ENCODE measurements at regions not wholly inside any gene's neighbourhood (a gene's known extent, or its start where the extent isn't known, plus 50 kb on each side); places are given as distances from the start of the nearest gene placed in this dataset.
A peak's percentile ranks its signal among the peaks of the same experiment; 100 is the strongest.

- peaks cover 7% of the 10 kb centered on the region for H3K9me3 Mint-ChIP-seq
- H3K27me3 Mint-ChIP-seq (ENCODE audit: low read depth, poor library complexity): peaks cover 7% of the 10 kb centered on the region
- peaks cover 5% of the 10 kb centered on the region for H3K4me1 Mint-ChIP-seq
- no peaks in the 10 kb centered on the region for H3K36me3 Mint-ChIP-seq (ENCODE audit: low read depth)
- H3K4me3 Mint-ChIP-seq: no peak overlapping the region
- DNase-seq: no peak
- no peak overlapping the region for H3K27ac Mint-ChIP-seq
- TF ChIP-seq, protein P1, sequence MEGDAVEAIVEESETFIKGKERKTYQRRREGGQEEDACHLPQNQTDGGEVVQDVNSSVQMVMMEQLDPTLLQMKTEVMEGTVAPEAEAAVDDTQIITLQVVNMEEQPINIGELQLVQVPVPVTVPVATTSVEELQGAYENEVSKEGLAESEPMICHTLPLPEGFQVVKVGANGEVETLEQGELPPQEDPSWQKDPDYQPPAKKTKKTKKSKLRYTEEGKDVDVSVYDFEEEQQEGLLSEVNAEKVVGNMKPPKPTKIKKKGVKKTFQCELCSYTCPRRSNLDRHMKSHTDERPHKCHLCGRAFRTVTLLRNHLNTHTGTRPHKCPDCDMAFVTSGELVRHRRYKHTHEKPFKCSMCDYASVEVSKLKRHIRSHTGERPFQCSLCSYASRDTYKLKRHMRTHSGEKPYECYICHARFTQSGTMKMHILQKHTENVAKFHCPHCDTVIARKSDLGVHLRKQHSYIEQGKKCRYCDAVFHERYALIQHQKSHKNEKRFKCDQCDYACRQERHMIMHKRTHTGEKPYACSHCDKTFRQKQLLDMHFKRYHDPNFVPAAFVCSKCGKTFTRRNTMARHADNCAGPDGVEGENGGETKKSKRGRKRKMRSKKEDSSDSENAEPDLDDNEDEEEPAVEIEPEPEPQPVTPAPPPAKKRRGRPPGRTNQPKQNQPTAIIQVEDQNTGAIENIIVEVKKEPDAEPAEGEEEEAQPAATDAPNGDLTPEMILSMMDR (IDR thresholded peaks at IDR 0.05): no peak
Measured at GRCh38 chr20:59460352-59460751, 144.0 kb upstream of the PHACTR3 start.

DNA sequence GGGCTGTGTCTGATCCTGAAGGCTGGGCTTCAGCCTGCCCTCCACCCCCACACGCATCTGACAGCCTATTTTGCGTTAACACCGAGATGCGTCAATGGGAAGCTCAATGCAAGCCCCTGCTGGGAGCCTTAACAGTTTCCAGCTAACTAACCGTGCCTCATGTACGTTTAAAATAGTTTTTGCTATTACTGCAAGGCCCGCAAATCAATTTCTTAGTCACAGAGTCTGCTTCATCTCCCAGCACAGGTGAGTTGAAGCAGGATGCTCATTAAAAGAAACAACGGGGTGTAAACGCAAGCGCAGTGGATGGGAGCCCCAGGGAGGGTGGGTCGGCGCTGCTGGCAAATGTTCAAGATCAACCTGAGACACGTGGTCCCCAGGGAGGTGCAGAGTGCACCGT, 142.8 kb upstream of the PHACTR3 start:
- no peak for DNase-seq
- no peak overlapping the region for H3K27ac Mint-ChIP-seq
- peaks cover 7% of the 10 kb centered on the region for H3K27me3 Mint-ChIP-seq (ENCODE audit: low read depth, poor library complexity)
- peaks cover 7% of the 10 kb centered on the region for H3K9me3 Mint-ChIP-seq
- peaks cover 9% of the 10 kb centered on the region for H3K4me1 Mint-ChIP-seq
- H3K36me3 Mint-ChIP-seq (ENCODE audit: low read depth): no peaks in the 10 kb centered on the region
- H3K4me3 Mint-ChIP-seq: no peak overlapping the region
- TF ChIP-seq, protein P1 (IDR thresholded peaks at IDR 0.05): no peak

DNA sequence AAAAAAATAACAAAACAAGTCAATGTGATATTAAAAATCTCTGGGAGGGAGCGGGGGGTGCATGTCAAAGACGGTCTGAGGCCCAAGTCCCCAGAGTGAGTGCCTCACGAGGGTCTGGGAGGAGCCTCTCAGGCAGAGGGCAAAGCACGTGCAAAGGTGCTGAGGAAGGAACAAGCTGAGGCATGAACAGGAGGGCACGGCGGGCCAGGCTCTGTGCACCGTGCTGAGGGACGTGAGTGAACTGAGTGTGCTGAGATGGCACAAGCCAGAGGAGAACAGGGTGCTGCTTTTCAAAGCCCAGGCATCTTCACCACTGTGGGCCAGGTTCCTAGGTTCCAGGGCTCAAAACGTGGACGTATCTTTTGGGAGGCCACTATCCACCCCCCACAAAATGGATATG, 142.1 kb upstream of the PHACTR3 start:
- Mint-ChIP-seq H3K36me3 (ENCODE audit: low read depth) (no peaks in the 10 kb centered on the region), H3K4me3 (no peak overlapping the region), H3K27me3 (ENCODE audit: low read depth, poor library complexity) (peaks cover 7% of the 10 kb centered on the region), H3K9me3 (peaks cover 7% of the 10 kb centered on the region), H3K4me1 (peaks cover 10% of the 10 kb centered on the region), H3K27ac (no peak overlapping the region)
- TF ChIP-seq, protein P1 (IDR thresholded peaks at IDR 0.05): no peak
- DNase-seq: no peak

DNA sequence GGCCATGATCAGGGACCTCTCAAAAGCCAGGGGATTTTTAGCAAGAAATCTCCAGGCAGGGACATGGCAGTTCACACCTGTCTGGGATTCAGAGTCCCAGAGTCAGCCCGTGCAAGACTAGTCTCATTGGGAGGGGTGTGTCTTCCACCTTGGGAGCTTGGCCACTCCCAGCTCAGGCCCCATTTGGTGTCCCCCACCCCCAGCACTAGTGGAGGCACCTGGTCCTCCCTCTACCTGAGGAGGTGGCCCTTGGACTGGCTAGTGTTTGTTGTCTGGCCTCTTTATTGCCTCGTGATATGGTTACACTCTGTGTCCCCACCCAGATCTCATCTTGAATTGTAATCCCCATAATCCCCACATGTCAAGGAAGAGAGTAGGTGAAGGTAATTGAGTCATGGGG, 140.8 kb upstream of the PHACTR3 start:
- peaks cover 19% of the 10 kb centered on the region for H3K4me1 Mint-ChIP-seq
- peaks cover 5% of the 10 kb centered on the region for H3K9me3 Mint-ChIP-seq
- H3K4me3 Mint-ChIP-seq: no peak overlapping the region
- no peak overlapping the region for H3K27ac Mint-ChIP-seq
- peaks cover 7% of the 10 kb centered on the region for H3K27me3 Mint-ChIP-seq (ENCODE audit: low read depth, poor library complexity)
- no peaks in the 10 kb centered on the region for H3K36me3 Mint-ChIP-seq (ENCODE audit: low read depth)
- TF ChIP-seq, protein P1 (IDR thresholded peaks at IDR 0.05): no peak
- no peak for DNase-seq

DNA sequence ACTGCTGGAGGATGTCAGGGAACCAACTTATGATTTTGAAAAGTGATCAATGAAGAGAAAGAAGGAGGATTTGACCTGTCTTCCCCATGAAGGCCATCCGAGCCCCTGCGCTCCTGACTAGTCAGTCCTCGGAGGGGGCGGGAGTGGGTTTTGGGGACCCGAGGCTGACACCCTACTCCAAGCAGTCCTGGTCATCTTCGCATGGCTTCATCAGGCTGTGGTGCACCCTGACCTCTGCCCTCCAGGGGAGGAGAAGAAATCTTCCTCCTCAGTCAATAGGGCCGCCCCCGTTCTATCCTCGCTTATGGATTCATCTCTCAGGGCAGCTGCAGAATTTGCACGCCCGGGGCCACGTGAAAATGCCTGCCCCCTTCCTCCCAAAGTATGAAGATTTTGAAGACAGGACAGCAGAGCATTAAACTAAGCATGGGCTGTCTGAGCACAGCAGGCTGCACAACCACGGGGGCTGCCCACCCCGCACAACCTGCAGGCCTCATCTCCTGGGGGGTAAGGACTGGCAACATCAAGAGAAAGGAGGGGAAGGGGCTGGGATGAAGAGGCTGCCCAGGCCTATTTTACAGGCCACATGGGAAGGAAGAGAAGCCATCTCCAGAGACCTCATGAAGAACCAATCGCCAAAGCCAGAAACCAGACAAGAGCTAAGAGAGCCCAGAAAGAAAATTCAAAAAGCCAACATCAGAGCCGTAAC, 138.1 kb upstream of the PHACTR3 start:
- DNase-seq: no peak
- H3K9me3 Mint-ChIP-seq: no peaks in the 10 kb centered on the region
- H3K36me3 Mint-ChIP-seq (ENCODE audit: low read depth): no peaks in the 10 kb centered on the region
- no peak overlapping the region for H3K4me3 Mint-ChIP-seq
- peaks cover 28% of the 10 kb centered on the region for H3K4me1 Mint-ChIP-seq
- TF ChIP-seq, protein P1 (IDR thresholded peaks at IDR 0.05): no peak
- peak overlapping the region; percentile 90 for H3K27ac Mint-ChIP-seq
- H3K27me3 Mint-ChIP-seq (ENCODE audit: low read depth, poor library complexity): no peaks in the 10 kb centered on the region

- Mint-ChIP-seq H3K27me3 (ENCODE audit: low read depth, poor library complexity) (peaks cover 4% of the 10 kb centered on the region), H3K4me3 (no peak overlapping the region), H3K27ac (no peak overlapping the region), H3K9me3 (peaks cover 7% of the 10 kb centered on the region), H3K4me1 (peaks cover 28% of the 10 kb centered on the region), H3K36me3 (ENCODE audit: low read depth) (no peaks in the 10 kb centered on the region)
- DNase-seq: no peak
- TF ChIP-seq, protein P1 (IDR thresholded peaks at IDR 0.05): no peak
Measured at GRCh38 chr20:59468831-59469230, 135.5 kb upstream of the PHACTR3 start.
